ENCODE measurements at regions not wholly inside any gene's neighbourhood (a gene's known extent, or its start where the extent isn't known, plus 50 kb on each side); places are given as distances from the start of the nearest gene placed in this dataset.

DNA sequence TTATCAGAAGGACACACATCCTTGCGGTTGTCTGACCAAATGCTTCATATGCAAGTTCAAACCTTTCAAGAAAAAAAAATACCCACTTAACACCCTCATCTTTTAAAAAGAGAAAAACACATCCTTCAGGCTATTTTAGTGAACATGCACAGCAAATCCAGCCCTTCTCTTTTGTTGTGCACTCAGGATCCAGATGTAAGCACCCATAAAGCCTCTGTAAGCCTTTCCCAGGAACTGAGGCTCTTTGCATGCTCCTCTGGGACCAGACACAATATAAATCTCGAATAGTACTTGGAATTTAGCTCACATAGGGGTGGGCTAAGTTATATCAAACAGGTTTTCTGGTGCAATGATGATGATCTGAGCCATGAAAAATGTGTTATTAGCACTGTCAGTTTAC lies 308.8 kb upstream of the FAM98A start:
- H3K27me3 Mint-ChIP-seq (ENCODE audit: low read depth): no peaks in the 10 kb centered on the region; the same call in 1 of the 2 replicates
- ChIA-PET POLR2A (no interaction called here), CTCF (no interaction called here)
- H3K36me3 Mint-ChIP-seq: peaks cover 21% of the 10 kb centered on the region
- no peak overlapping the region for H3K27ac Mint-ChIP-seq
- TF ChIP-seq TP53 (CRISPR knock-in tag; IDR thresholded peaks at IDR 0.05): no peak
- TF ChIP-seq, protein P1, sequence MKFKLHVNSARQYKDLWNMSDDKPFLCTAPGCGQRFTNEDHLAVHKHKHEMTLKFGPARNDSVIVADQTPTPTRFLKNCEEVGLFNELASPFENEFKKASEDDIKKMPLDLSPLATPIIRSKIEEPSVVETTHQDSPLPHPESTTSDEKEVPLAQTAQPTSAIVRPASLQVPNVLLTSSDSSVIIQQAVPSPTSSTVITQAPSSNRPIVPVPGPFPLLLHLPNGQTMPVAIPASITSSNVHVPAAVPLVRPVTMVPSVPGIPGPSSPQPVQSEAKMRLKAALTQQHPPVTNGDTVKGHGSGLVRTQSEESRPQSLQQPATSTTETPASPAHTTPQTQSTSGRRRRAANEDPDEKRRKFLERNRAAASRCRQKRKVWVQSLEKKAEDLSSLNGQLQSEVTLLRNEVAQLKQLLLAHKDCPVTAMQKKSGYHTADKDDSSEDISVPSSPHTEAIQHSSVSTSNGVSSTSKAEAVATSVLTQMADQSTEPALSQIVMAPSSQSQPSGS (CRISPR knock-in tag; IDR thresholded peaks at IDR 0.05; ENCODE audit: borderline replicate concordance, low read depth): no peak
- TF ChIP-seq, protein P2, sequence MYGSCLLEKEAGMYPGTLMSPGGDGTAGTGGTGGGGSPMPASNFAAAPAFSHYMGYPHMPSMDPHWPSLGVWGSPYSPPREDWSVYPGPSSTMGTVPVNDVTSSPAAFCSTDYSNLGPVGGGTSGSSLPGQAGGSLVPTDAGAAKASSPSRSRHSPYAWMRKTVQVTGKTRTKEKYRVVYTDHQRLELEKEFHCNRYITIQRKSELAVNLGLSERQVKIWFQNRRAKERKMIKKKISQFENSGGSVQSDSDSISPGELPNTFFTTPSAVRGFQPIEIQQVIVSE (CRISPR knock-in tag; IDR thresholded peaks at IDR 0.05; ENCODE audit: borderline replicate concordance): no peak
- no peak for TF ChIP-seq NFYB (CRISPR knock-in tag; conservative IDR thresholded peaks at IDR 0.05; ENCODE audit: low read depth)
- TF ChIP-seq ZNF396 (CRISPR knock-in tag; IDR thresholded peaks at IDR 0.05; ENCODE audit: borderline replicate concordance): no peak
- TF ChIP-seq ELF4 (CRISPR knock-in tag; IDR thresholded peaks at IDR 0.05; ENCODE audit: low read depth): no peak
- TF ChIP-seq, protein P3, sequence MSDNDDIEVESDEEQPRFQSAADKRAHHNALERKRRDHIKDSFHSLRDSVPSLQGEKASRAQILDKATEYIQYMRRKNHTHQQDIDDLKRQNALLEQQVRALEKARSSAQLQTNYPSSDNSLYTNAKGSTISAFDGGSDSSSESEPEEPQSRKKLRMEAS (CRISPR knock-in tag; IDR thresholded peaks at IDR 0.05): no peak
- TF ChIP-seq, protein P4, sequence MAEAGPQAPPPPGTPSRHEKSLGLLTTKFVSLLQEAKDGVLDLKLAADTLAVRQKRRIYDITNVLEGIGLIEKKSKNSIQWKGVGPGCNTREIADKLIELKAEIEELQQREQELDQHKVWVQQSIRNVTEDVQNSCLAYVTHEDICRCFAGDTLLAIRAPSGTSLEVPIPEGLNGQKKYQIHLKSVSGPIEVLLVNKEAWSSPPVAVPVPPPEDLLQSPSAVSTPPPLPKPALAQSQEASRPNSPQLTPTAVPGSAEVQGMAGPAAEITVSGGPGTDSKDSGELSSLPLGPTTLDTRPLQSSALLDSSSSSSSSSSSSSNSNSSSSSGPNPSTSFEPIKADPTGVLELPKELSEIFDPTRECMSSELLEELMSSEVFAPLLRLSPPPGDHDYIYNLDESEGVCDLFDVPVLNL (CRISPR knock-in tag; IDR thresholded peaks at IDR 0.05; ENCODE audit: borderline replicate concordance, low read depth): no peak
- TF ChIP-seq, protein P5, sequence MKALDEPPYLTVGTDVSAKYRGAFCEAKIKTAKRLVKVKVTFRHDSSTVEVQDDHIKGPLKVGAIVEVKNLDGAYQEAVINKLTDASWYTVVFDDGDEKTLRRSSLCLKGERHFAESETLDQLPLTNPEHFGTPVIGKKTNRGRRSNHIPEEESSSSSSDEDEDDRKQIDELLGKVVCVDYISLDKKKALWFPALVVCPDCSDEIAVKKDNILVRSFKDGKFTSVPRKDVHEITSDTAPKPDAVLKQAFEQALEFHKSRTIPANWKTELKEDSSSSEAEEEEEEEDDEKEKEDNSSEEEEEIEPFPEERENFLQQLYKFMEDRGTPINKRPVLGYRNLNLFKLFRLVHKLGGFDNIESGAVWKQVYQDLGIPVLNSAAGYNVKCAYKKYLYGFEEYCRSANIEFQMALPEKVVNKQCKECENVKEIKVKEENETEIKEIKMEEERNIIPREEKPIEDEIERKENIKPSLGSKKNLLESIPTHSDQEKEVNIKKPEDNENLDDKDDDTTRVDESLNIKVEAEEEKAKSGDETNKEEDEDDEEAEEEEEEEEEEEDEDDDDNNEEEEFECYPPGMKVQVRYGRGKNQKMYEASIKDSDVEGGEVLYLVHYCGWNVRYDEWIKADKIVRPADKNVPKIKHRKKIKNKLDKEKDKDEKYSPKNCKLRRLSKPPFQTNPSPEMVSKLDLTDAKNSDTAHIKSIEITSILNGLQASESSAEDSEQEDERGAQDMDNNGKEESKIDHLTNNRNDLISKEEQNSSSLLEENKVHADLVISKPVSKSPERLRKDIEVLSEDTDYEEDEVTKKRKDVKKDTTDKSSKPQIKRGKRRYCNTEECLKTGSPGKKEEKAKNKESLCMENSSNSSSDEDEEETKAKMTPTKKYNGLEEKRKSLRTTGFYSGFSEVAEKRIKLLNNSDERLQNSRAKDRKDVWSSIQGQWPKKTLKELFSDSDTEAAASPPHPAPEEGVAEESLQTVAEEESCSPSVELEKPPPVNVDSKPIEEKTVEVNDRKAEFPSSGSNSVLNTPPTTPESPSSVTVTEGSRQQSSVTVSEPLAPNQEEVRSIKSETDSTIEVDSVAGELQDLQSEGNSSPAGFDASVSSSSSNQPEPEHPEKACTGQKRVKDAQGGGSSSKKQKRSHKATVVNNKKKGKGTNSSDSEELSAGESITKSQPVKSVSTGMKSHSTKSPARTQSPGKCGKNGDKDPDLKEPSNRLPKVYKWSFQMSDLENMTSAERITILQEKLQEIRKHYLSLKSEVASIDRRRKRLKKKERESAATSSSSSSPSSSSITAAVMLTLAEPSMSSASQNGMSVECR (CRISPR knock-in tag; IDR thresholded peaks at IDR 0.05; ENCODE audit: borderline replicate concordance): no peak
- no peak for TF ChIP-seq SP1 (CRISPR knock-in tag; conservative IDR thresholded peaks at IDR 0.05)
- TF ChIP-seq ZNF416 (CRISPR knock-in tag; IDR thresholded peaks at IDR 0.05): no peak
- TF ChIP-seq, protein P6, sequence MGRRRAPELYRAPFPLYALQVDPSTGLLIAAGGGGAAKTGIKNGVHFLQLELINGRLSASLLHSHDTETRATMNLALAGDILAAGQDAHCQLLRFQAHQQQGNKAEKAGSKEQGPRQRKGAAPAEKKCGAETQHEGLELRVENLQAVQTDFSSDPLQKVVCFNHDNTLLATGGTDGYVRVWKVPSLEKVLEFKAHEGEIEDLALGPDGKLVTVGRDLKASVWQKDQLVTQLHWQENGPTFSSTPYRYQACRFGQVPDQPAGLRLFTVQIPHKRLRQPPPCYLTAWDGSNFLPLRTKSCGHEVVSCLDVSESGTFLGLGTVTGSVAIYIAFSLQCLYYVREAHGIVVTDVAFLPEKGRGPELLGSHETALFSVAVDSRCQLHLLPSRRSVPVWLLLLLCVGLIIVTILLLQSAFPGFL (CRISPR knock-in tag; IDR thresholded peaks at IDR 0.05; ENCODE audit: borderline replicate concordance): no peak
- TF ChIP-seq ZNF423 (CRISPR knock-in tag; IDR thresholded peaks at IDR 0.05): no peak
- no peak for TF ChIP-seq CREB1 (CRISPR knock-in tag; IDR thresholded peaks at IDR 0.05)
- TF ChIP-seq, protein P7, sequence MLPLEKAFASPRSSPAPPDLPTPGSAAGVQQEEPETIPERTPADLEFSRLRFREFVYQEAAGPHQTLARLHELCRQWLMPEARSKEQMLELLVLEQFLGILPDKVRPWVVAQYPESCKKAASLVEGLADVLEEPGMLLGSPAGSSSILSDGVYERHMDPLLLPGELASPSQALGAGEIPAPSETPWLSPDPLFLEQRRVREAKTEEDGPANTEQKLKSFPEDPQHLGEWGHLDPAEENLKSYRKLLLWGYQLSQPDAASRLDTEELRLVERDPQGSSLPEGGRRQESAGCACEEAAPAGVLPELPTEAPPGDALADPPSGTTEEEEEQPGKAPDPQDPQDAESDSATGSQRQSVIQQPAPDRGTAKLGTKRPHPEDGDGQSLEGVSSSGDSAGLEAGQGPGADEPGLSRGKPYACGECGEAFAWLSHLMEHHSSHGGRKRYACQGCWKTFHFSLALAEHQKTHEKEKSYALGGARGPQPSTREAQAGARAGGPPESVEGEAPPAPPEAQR (CRISPR knock-in tag; IDR thresholded peaks at IDR 0.05): no peak
- H3K4me1 Mint-ChIP-seq: no peaks in the 10 kb centered on the region
- DNase-seq (ENCODE audit: low spot score) (no peak), ATAC-seq (no peak)
- no peak overlapping the region for H3K4me3 Mint-ChIP-seq
- H3K9me3 Mint-ChIP-seq: peaks cover 21% of the 10 kb centered on the region

Data from WTC11 (cell line).